Smooth muscle cell (in vitro differentiated cells): ENCODE measurements at regions not wholly inside any gene's neighbourhood (a gene's known extent, or its start where the extent isn't known, plus 50 kb on each side); places are given as distances from the start of the nearest gene placed in this dataset.

Source experiments
- DNase-seq: peaks from one replicate; lab custom pipeline; 2025; ENCODE audit not compliant: unreplicated experiment; lab: John Stamatoyannopoulos, UW
- H2AFZ ChIP-seq: fragments of 200-600 bp; sonication (generic); 2 replicates; pipeline ENCODE4 v1.6.0; 2016; ENCODE audit warnings: antibody characterized with exemption, low read depth, mild to moderate bottlenecking
- H3F3A ChIP-seq: fragments of 200-600 bp; sonication (generic); 2 replicates; pipeline ENCODE4 v1.6.0; 2017; ENCODE audit warnings: antibody characterized with exemption, low read depth
- H3K27ac ChIP-seq: fragments of 200-600 bp; sonication (generic); 2 replicates; pipeline ENCODE4 v1.5.1; 2016; ENCODE audit warnings: low read depth, mild to moderate bottlenecking
- H3K27me3 ChIP-seq: fragments of 200-600 bp; sonication (generic); 2 replicates; pipeline ENCODE4 v1.6.1; 2016; ENCODE audit warnings: low read depth, mild to moderate bottlenecking
- H3K36me3 ChIP-seq: fragments of 200-600 bp; sonication (generic); 2 replicates; pipeline ENCODE4 v1.5.1; 2016; ENCODE audit warnings: low read depth
- H3K4me1 ChIP-seq: fragments of 200-600 bp; sonication (generic); 2 replicates; pipeline ENCODE4 v1.5.1; 2016; ENCODE audit warnings: low read depth
- H3K4me2 ChIP-seq: fragments of 200-600 bp; sonication (generic); 2 replicates; pipeline ENCODE4 v1.6.0; 2016; ENCODE audit warnings: mild to moderate bottlenecking
- H3K4me3 ChIP-seq: fragments of 200-600 bp; sonication (generic); 2 replicates; pipeline ENCODE4 v1.5.1; 2016; ENCODE audit warnings: mild to moderate bottlenecking
- H3K79me2 ChIP-seq: fragments of 200-600 bp; sonication (generic); 2 replicates; pipeline ENCODE4 v1.6.0; 2016; ENCODE audit warnings: low read depth, mild to moderate bottlenecking
- H3K9ac ChIP-seq: fragments of 200-600 bp; sonication (generic); 2 replicates; pipeline ENCODE4 v1.6.0; 2016; ENCODE audit warnings: low read depth
- H3K9me3 ChIP-seq: fragments of 200-600 bp; sonication (generic); replicated peaks from 2 replicates; pipeline ENCODE4 v1.5.1; 2016; ENCODE audit warnings: low read depth
- H4K20me1 ChIP-seq: fragments of 200-600 bp; sonication (generic); 2 replicates; pipeline ENCODE4 v1.6.0; 2016; ENCODE audit warnings: low read depth
- WGBS: methylation state at CpG from one replicate; pipeline ENCODE4 v1.1.7; 2016; ENCODE audit warnings: low lambda C conversion rate; 5-methylcytosine and 5-hydroxymethylcytosine counted together
- TF ChIP-seq, protein P1 (sequence below): fragments of 200-600 bp; sonication (generic); IDR thresholded peaks from 2 replicates; pipeline ENCODE4 v1.5.1; 2017; ENCODE audit warnings: borderline replicate concordance, mild to moderate bottlenecking, antibody characterized with exemption; ENCODE audit not compliant: insufficient read depth, poor library complexity, severe bottlenecking

DNA sequence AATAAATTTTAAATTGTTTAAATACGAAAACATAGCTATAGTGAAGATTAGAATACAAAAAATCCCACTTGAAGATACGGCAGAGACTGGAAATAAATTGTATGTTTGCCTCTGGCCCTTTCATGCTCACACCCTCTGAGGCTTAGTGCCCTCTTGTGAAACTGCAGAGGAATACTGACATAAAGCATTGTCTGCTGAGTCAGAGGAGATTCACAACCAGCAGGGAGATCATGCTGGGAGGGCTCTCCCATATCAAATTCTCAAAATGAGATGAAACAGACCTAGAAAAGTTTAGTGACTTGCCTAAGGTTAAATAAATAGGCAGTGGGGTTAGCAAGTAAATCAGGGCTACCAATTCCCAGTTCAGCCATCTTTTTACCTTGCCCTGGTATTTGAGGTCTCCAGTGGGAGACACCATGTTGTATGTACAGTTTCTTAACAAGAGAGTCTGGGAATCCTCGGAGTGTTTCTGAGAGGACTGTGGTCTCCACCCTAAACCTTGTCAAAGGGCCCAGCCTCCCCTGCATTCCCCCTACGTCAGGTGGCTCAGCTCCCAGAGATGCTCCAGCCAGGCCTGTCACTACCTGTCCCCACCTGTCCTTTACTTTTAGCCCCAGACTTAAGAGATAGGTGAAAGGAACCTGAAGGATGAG is 581.4 kb upstream of the DIPK2B start:
- Histone ChIP-seq H4K20me1 (peaks cover 19% of the 10 kb centered on the region), H3K27me3 (no peaks in the 10 kb centered on the region), H3K4me3 (no peak overlapping the region), H3K9ac (no peak overlapping the region), H3K9me3 (no peaks in the 10 kb centered on the region), H3K27ac (peak overlapping the region; percentile 79), H3K36me3 (no peaks in the 10 kb centered on the region), H3F3A (no peaks in the 10 kb centered on the region), H3K79me2 (peaks cover 71% of the 10 kb centered on the region), H2AFZ (no peak overlapping the region), H3K4me2 (peak overlapping the region; percentile 59), H3K4me1 (no peaks in the 10 kb centered on the region)
- DNase-seq: no peak
- TF ChIP-seq, protein P1, sequence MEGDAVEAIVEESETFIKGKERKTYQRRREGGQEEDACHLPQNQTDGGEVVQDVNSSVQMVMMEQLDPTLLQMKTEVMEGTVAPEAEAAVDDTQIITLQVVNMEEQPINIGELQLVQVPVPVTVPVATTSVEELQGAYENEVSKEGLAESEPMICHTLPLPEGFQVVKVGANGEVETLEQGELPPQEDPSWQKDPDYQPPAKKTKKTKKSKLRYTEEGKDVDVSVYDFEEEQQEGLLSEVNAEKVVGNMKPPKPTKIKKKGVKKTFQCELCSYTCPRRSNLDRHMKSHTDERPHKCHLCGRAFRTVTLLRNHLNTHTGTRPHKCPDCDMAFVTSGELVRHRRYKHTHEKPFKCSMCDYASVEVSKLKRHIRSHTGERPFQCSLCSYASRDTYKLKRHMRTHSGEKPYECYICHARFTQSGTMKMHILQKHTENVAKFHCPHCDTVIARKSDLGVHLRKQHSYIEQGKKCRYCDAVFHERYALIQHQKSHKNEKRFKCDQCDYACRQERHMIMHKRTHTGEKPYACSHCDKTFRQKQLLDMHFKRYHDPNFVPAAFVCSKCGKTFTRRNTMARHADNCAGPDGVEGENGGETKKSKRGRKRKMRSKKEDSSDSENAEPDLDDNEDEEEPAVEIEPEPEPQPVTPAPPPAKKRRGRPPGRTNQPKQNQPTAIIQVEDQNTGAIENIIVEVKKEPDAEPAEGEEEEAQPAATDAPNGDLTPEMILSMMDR: peak; percentile 10
- 44% methylated on average over 4 of the region's 4 CpGs for WGBS

DNA sequence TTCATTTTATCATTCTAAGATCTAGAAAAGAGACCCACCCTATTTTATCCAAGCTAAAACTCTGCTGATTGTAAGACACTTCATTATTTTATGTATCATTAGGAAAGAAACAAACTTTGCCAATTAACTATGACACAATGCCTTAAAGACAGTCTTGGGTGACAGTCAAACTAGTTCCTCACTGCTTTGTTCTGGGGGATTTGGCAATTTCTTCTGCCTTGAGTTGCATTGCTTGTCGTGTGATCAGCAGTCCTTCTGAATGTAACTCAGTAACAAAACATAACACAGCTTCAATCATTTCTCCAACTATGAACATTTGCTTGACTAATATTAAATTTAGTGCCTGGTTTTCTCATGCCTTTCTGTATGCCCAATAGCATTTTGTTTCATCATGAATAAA is 577.9 kb upstream of the DIPK2B start:
- Histone ChIP-seq H3K4me2 (no peak overlapping the region), H3K9ac (no peak overlapping the region), H3K27me3 (no peaks in the 10 kb centered on the region), H2AFZ (no peak overlapping the region), H3K79me2 (peaks cover 81% of the 10 kb centered on the region), H4K20me1 (peaks cover 8% of the 10 kb centered on the region), H3K4me1 (peaks cover 6% of the 10 kb centered on the region), H3F3A (no peaks in the 10 kb centered on the region), H3K36me3 (no peaks in the 10 kb centered on the region), H3K27ac (peak overlapping the region; percentile 85), H3K9me3 (no peaks in the 10 kb centered on the region), H3K4me3 (no peak overlapping the region)
- no peak for DNase-seq
- TF ChIP-seq, protein P1: no peak
- 64% methylated on average over 1 of the region's 1 CpG for WGBS

DNA sequence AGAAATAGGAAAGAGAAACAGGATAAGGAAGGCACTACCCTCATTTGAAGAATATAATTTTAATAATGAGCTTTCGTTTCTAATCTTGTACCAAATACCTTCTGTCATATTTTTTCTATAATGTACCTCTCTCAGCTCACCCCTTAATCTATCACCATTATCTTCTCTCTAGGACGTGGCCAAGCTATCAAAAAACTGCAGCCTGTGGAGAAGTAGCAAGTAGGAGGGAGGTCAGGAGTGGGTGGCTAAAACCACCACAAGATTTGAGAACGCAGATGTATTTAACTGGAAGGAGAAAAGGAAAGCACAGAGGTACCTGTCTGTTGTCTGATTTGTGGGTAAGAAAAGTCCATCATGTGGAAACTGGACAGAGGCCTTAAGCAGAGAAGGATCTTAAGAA is 576.7 kb upstream of the DIPK2B start:
- H3K4me1 ChIP-seq: peaks cover 8% of the 10 kb centered on the region
- H3K27ac ChIP-seq: peak overlapping the region; percentile 85
- no peak overlapping the region for H3K4me3 ChIP-seq
- peaks cover 8% of the 10 kb centered on the region for H4K20me1 ChIP-seq
- DNase-seq: no peak
- H3F3A ChIP-seq: no peaks in the 10 kb centered on the region
- H3K9ac ChIP-seq: no peak overlapping the region
- H3K9me3 ChIP-seq: no peaks in the 10 kb centered on the region
- TF ChIP-seq, protein P1: no peak
- H3K27me3 ChIP-seq: no peaks in the 10 kb centered on the region
- H3K36me3 ChIP-seq: no peaks in the 10 kb centered on the region
- peaks cover 89% of the 10 kb centered on the region for H3K79me2 ChIP-seq
- H3K4me2 ChIP-seq: peak overlapping the region; percentile 35
- H2AFZ ChIP-seq: no peak overlapping the region
- WGBS: 46% methylated on average over 3 of the region's 3 CpGs

DNA sequence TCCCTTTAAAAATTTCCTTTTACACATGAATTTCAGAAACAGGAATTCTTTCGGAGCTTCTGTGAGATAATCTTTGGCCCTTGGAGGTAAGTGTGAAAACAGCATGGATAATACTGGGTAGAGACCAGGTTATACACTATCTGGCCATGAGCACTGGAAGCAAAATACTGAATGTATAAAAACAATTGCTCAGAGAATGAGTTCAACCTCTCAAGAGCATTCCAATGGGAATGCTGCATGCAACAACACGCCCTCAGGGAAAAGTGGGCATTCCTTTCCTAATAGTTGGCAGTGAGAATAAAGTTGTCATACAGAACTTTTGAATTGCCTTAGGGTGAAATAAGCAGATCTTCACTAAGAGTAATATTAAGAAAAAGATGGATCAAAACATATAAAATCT is 574.8 kb upstream of the DIPK2B start:
- peak overlapping the region; percentile 28 for H3K4me2 ChIP-seq
- no peak overlapping the region for H2AFZ ChIP-seq
- no peak for DNase-seq
- no peaks in the 10 kb centered on the region for H3K9me3 ChIP-seq
- H3K79me2 ChIP-seq: peaks cover 80% of the 10 kb centered on the region
- peak overlapping the region; percentile 85 for H3K27ac ChIP-seq
- no peaks in the 10 kb centered on the region for H3K36me3 ChIP-seq
- H4K20me1 ChIP-seq: no peaks in the 10 kb centered on the region
- 43% methylated on average over 2 of the region's 2 CpGs for WGBS
- TF ChIP-seq, protein P1: no peak
- H3F3A ChIP-seq: no peaks in the 10 kb centered on the region
- no peak overlapping the region for H3K4me3 ChIP-seq
- no peaks in the 10 kb centered on the region for H3K27me3 ChIP-seq
- H3K9ac ChIP-seq: peak overlapping the region; percentile 65
- H3K4me1 ChIP-seq: peaks cover 15% of the 10 kb centered on the region
